OCI-LY7 (cell line): ENCODE measurements at regions not wholly inside any gene's neighbourhood (a gene's known extent, or its start where the extent isn't known, plus 50 kb on each side); places are given as distances from the start of the nearest gene placed in this dataset.

Experiments used
- BruUV-seq: library from RNA; stranded (reverse); fragments of 400-500 nt; replicated peaks from 2 replicates; lab custom pipeline; 2021; lab: Mats Ljungman, UMichigan
- CTCF ChIA-PET: fragments of 300-600 bp; sonication (Branson Sonifier 250); formaldehyde crosslinking; loops from one replicate; lab custom pipeline; 2022; ENCODE audit warnings: antibody characterized with exemption; ENCODE audit not compliant: unreplicated experiment; lab: Charles Lee
- POLR2A ChIA-PET: fragments of 300-600 bp; sonication (Branson Sonifier 250); formaldehyde crosslinking; loops from one replicate; lab custom pipeline; 2022; ENCODE audit warnings: antibody characterized with exemption; lab: Charles Lee
- DNase-seq: peaks from one replicate; pipeline ENCODE4 v3.0.0-alpha.2; 2015; ENCODE audit warnings: low spot score
- H2AFZ ChIP-seq: fragments of 200-600 bp; sonication (generic), shearing (Covaris generic); 2 replicates; pipeline ENCODE4 v1.6.1; 2014; ENCODE audit warnings: mild to moderate bottlenecking, antibody characterized with exemption, low read length, moderate library complexity
- H3K27ac ChIP-seq: fragments of 200-600 bp; sonication (generic); 2 replicates; pipeline ENCODE4 v1.5.1; 2014; ENCODE audit warnings: mixed run types, low read depth, mild to moderate bottlenecking, moderate library complexity, low read length, inconsistent platforms; ENCODE audit not compliant: poor library complexity, severe bottlenecking
- H3K36me3 ChIP-seq: fragments of 200-600 bp; sonication (generic); 2 replicates; pipeline ENCODE4 v1.6.1; 2014; ENCODE audit warnings: mild to moderate bottlenecking, antibody characterized with exemption, low read length, moderate library complexity, mixed read lengths; ENCODE audit not compliant: insufficient read depth
- H3K4me1 ChIP-seq: fragments of 200-600 bp; sonication (generic); 2 replicates; pipeline ENCODE4 v1.5.1; 2014; ENCODE audit warnings: mild to moderate bottlenecking, low read length; ENCODE audit not compliant: insufficient read depth, poor library complexity, severe bottlenecking
- H3K4me2 ChIP-seq: fragments of 200-600 bp; sonication (generic); 2 replicates; pipeline ENCODE4 v1.6.1; 2014; ENCODE audit warnings: mild to moderate bottlenecking, low read length
- H3K4me3 ChIP-seq: fragments of 200-600 bp; sonication (generic); 2 replicates; pipeline ENCODE4 v1.5.1; 2014; ENCODE audit warnings: mild to moderate bottlenecking, low read depth, low read length; ENCODE audit not compliant: poor library complexity, severe bottlenecking
- H3K79me2 ChIP-seq: fragments of 200-600 bp; sonication (generic); 2 replicates; pipeline ENCODE4 v1.6.1; 2016; ENCODE audit warnings: low read depth, mild to moderate bottlenecking, low read length, moderate library complexity, mixed read lengths; ENCODE audit not compliant: insufficient read depth
- H3K9me2 ChIP-seq: fragments of 200-600 bp; sonication (generic); 2 replicates; pipeline ENCODE4 v1.6.1; 2016; ENCODE audit warnings: mild to moderate bottlenecking, low read length, mixed read lengths; ENCODE audit not compliant: insufficient read depth
- H3K9me3 ChIP-seq: fragments of 200-600 bp; sonication (generic); 2 replicates; pipeline ENCODE4 v1.6.1; 2014; ENCODE audit warnings: mild to moderate bottlenecking, mixed run types, low read length, mixed read lengths
- H4K20me1 ChIP-seq: fragments of 200-600 bp; sonication (generic); 2 replicates; pipeline ENCODE4 v1.6.1; 2014; ENCODE audit warnings: mild to moderate bottlenecking, antibody characterized with exemption, low read length, moderate library complexity, mixed read lengths; ENCODE audit not compliant: insufficient read depth
- EZH2phosphoT487 ChIP-seq: fragments of 200-600 bp; sonication (generic); IDR thresholded peaks from 2 replicates; pipeline ENCODE4 v1.6.1; 2018; ENCODE audit warnings: low read depth, borderline replicate concordance, mild to moderate bottlenecking, mixed run types, antibody characterized with exemption, low read length, moderate library complexity, mixed read lengths
- intact Hi-C: fragments of 100-400 bp; cut with micrococcal nuclease; formaldehyde crosslinking; loops from one replicate; pipeline ENCODE4 v1.10.0; 2022; ENCODE audit not compliant: unreplicated experiment
- TF ChIP-seq, protein P1 (sequence below): fragments of 200-600 bp; sonication (generic); conservative IDR thresholded peaks from 2 replicates; pipeline ENCODE4 v1.5.1; 2014; ENCODE audit warnings: mild to moderate bottlenecking, antibody characterized with exemption, low read length, moderate library complexity, mixed read lengths

GRCh38 chrX:148381603-148382002, 118.8 kb upstream of the AFF2 start:
- Histone ChIP-seq H4K20me1 (no peaks in the 10 kb centered on the region), H3K79me2 (no peaks in the 10 kb centered on the region), H3K36me3 (no peaks in the 10 kb centered on the region; the same call in 1 of the 2 replicates), H3K27ac (peak overlapping the region; percentile 87), H3K4me3 (peak overlapping the region; percentile 60), H3K4me1 (peaks cover 36% of the 10 kb centered on the region), H3K9me3 (no peaks in the 10 kb centered on the region), H3K4me2 (peak overlapping the region; percentile 97), H2AFZ (peak overlapping the region; percentile 94), H3K9me2 (no peaks in the 10 kb centered on the region)
- TF ChIP-seq, protein P1, sequence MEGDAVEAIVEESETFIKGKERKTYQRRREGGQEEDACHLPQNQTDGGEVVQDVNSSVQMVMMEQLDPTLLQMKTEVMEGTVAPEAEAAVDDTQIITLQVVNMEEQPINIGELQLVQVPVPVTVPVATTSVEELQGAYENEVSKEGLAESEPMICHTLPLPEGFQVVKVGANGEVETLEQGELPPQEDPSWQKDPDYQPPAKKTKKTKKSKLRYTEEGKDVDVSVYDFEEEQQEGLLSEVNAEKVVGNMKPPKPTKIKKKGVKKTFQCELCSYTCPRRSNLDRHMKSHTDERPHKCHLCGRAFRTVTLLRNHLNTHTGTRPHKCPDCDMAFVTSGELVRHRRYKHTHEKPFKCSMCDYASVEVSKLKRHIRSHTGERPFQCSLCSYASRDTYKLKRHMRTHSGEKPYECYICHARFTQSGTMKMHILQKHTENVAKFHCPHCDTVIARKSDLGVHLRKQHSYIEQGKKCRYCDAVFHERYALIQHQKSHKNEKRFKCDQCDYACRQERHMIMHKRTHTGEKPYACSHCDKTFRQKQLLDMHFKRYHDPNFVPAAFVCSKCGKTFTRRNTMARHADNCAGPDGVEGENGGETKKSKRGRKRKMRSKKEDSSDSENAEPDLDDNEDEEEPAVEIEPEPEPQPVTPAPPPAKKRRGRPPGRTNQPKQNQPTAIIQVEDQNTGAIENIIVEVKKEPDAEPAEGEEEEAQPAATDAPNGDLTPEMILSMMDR = no peak
- TF ChIP-seq EZH2phosphoT487 = no peak
- intact Hi-C loops = loop anchor here (1.0 to 5.0 kb wide), 4 partner anchors 69 to 249 kb away; partner anchors contain the start of gene AFF2
- BruUV-seq = no TSS peak
- CTCF ChIA-PET = no interaction called here
- POLR2A ChIA-PET = interaction anchor here (0.8 to 1.2 kb wide), 2 partner anchors 126 to 190 kb away, joined by 3 to 4 read pairs; no protein-coding TSS in a partner anchor
- DNase-seq = peak; percentile 36

DNA sequence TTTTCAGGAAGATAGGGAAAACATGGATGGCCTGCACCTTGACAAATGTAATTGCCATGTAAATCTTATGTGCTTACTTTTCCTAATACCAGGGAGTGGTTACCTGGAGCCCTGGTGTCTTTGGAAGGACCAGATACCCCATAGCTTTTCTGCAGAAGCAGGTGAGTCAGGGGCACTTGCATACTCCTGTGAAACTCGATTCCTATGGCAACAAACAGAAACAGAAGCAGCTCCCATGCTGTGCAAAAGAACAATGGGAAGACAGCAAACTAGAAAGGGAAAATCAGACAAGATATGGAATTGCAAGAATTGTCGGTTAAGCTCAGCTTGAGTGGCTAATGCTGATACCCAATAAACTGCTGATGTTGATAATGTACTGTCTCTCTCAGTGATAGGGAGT, 117.4 kb upstream of the AFF2 start:
- no peaks in the 10 kb centered on the region for H3K9me2 ChIP-seq
- H3K36me3 ChIP-seq = no peaks in the 10 kb centered on the region; the same call in 1 of the 2 replicates
- H3K79me2 ChIP-seq = no peaks in the 10 kb centered on the region
- intact Hi-C loops = loop anchor here (5.0 kb wide), 3 partner anchors 71 to 251 kb away; partner anchors contain the start of gene AFF2
- no TSS peak for BruUV-seq
- no peaks in the 10 kb centered on the region for H4K20me1 ChIP-seq
- peaks cover 36% of the 10 kb centered on the region for H3K4me1 ChIP-seq
- ChIA-PET POLR2A (interaction anchor here (0.5 kb wide), 1 partner anchor 143 kb away, joined by 3 read pairs; no protein-coding TSS in a partner anchor), CTCF (no interaction called here)
- H3K4me2 ChIP-seq = no peak overlapping the region
- H3K9me3 ChIP-seq = no peaks in the 10 kb centered on the region
- no peak for DNase-seq
- no peak overlapping the region for H3K27ac ChIP-seq
- peak overlapping the region; percentile 94 for H2AFZ ChIP-seq
- no peak for TF ChIP-seq EZH2phosphoT487
- TF ChIP-seq, protein P1 = no peak
- H3K4me3 ChIP-seq = no peak overlapping the region

DNA sequence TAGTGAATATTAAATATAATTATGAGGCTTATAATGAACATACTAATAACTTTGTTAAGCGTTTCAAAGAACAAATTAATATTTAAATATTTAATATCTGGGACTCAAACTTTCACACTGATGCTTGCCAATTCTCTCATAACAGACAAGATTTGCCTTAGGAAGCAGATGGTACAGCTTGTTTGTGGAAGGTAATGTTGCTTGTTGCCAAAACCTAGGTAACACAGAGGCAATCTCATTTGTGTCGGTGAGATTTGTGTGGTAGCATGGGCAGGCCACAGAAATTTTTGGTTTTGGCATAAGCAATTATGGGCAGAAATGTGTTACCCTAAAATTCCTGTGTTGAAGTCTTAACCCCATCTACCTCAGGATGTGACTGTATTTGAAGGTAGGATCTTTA, 114.9 kb upstream of the AFF2 start:
- Histone ChIP-seq H2AFZ (no peak overlapping the region), H3K4me3 (no peak overlapping the region), H3K79me2 (no peaks in the 10 kb centered on the region), H3K9me2 (no peaks in the 10 kb centered on the region), H3K9me3 (peaks cover 9% of the 10 kb centered on the region; the same call in 1 of the 2 replicates), H4K20me1 (no peaks in the 10 kb centered on the region), H3K36me3 (no peaks in the 10 kb centered on the region; the same call in 1 of the 2 replicates), H3K4me2 (no peak overlapping the region), H3K4me1 (peaks cover 24% of the 10 kb centered on the region), H3K27ac (no peak overlapping the region)
- DNase-seq = no peak
- ChIA-PET POLR2A (interaction anchor here (0.6 to 0.7 kb wide), 2 partner anchors 42 to 180 kb away, joined by 3 read pairs; no protein-coding TSS in a partner anchor), CTCF (no interaction called here)
- TF ChIP-seq, protein P1 = no peak
- TF ChIP-seq EZH2phosphoT487 = no peak
- intact Hi-C loops = no loop called here
- BruUV-seq = no TSS peak
